Head of caudate nucleus (tissue), 42 donors: ENCODE measurements at regions not wholly inside any gene's neighbourhood (a gene's known extent, or its start where the extent isn't known, plus 50 kb on each side); places are given as distances from the start of the nearest gene placed in this dataset.

Experiments
- DNase-seq, 42 donors: peaks; one replicate each; pipeline versions ENCODE4 v3.0.0 to v3.0.0-alpha.2; 2020 to 2021; ENCODE audit warnings: mixed read lengths in 7 of 42
- intact Hi-C: fragments of 100-400 bp; cut with DNase I; formaldehyde crosslinking; loops from one replicate; pipeline ENCODE4 v1.15.0; 2022

DNA sequence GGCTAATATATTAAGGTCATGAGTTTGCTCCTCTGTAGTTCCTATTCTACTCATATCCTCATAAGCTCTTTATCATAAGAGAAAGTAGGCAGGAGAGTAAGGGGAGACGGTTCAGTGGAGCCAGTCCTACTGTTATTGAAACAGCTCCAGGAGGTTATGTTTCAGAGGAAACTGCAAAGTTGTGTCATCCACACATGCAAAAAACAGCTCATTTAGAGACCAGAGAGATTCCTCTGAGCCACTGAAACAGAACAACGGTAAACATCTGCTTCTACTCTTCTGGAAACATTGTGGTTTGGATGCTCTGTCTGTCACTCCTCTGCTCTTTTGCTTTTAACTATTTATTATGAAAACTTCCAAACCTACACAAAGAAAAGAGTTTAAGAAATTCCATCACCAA lies 66.3 kb upstream of the PPP2R5A start:
- intact Hi-C loops, result no loop called here

DNA sequence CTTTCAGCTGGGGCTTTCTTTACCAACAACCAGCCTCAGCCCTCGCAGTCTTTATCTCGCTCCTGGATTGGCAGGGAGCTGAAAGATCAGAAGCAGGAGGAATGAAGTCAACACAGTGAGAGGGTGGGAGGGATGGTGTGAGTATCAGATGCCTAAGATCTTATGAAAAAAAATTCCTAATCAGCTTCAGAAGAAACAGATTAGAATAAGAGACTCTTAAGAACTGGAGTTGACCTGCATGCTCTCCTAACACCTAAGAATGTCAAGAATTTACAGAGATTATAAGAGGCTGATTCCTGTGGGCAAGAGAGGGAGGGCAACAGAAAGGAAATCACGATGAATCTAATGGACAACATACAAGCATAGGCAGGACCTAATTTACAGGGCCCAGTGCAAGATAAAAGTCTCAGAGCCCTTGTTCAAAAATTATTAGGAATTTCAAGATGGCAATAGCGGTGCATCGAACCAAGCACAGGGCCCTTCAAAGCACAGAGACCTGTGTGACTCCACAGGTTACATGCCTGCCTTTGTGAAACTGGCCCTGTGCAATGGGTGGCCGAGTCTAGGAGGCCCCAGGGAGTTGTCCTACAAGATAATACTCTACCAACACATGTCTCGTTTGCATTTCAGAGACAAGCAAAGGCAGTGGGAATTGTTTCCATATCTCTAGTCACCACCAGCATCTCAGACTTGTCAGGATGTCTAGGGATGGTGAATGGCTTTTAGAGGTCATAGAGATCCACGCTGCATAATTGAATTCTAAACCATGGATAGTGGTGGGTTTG lies 65.3 kb upstream of the PPP2R5A start:
- intact Hi-C loops, result no loop called here
- no peak for DNase-seq

More for the DNA sequence above, 66.3 kb upstream of the PPP2R5A start:
- DNase-seq, result no peak

DNA sequence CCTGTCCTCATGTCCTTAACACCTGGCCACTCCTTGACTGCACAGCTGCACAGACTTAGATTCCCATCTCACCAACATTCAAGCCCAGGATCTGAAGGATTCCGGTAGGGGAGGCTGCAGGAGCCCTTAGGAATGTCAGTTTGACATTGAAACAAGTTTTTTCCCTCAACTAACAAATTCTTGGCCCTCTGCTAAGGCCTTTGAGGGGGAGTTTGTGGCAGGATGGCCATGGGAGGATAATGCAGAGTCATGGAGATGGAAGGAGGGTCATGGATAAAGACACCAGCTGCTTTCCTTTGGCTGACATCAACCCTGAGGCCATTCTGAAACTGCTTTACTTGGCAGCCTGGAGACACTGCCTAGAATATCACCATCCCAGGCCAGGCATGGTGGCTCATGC lies 63.4 kb upstream of the PPP2R5A start:
- DNase-seq, result no peak
- intact Hi-C loops, result no loop called here

DNA sequence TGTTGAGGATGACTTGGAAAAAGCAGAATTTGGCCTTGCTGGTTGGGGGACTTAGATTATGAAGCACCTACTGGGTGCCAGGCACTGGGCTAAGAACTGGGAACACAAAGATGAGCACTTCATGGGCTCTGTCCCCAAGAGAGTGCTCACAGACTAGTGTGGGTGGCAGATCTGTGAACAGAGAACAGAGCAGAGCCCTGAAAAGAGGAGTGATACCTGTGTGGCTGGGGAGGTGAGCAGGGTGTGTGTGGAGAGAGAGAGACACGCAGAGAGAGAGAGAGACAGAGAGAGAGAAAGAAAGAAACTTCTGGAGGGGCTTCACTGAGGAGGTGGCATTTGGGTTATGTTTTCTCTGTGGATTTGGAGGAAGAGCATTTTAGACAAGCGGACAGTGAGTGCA lies 61.1 kb upstream of the PPP2R5A start:
- DNase-seq, result no peak
- intact Hi-C loops, result no loop called here

DNA sequence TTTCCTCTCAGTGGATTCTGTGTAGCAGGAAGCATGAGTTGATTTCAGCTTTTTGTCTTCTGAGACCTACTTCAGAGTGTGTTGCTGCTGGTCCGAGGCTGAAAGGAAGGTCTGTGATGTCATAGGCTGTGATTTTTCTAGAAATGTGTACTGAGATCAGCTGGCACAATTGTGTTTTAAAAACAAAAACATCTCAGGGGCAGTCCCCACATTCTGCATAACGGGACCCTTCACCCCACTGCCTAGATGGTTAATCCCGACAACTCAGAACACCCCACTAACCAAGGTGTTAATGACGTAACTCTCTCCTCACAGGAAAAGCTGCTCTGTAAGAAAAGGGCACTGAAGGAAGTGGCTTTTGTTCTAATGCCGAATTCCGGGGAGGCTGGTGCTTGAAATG lies 59.8 kb upstream of the PPP2R5A start:
- DNase-seq, result no peak
- intact Hi-C loops, result no loop called here

DNA sequence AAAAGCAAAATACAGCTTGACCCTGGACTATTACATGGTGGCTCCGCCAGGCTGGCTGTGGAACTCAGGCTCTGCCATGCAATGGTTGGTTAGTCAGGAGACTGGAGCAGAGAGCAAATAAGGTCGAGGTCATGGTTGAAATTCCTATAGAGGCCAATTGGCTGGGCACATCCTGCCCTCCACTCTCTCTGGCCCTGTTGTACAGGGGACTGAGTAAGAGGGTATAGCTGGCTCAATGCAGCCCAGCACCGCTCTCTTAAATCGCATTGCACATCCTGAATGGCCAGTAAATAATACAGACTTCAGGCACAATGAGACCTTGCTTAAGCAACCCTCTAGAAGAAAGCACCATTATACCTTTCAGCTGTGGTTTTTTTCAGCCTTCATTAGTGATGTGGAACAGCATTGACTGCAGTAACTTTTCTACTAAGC lies 59.3 kb upstream of the PPP2R5A start:
- intact Hi-C loops, result no loop called here

DNA sequence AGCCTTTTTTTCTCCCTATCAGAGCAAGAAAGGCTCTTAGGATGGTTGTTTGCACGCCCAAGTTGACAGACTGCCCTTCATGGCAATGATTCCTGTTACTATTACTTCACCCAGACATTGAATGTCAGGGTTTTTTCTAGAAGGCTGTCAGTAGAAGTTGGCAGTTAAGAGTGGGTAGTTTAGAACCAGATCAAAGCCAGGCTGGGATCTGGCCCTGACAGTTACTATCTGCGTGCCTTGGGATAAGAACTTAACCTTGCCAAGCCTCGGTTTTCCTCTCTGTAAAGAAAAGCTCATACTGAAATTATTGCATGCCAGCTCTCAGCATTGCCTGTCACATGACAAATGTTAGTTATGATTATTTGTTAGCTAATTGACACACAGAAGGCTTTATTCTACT lies 58.7 kb upstream of the PPP2R5A start:
- intact Hi-C loops, result no loop called here
- DNase-seq, result no peak

More for the DNA sequence above, 59.3 kb upstream of the PPP2R5A start:
- no peak for DNase-seq

DNA sequence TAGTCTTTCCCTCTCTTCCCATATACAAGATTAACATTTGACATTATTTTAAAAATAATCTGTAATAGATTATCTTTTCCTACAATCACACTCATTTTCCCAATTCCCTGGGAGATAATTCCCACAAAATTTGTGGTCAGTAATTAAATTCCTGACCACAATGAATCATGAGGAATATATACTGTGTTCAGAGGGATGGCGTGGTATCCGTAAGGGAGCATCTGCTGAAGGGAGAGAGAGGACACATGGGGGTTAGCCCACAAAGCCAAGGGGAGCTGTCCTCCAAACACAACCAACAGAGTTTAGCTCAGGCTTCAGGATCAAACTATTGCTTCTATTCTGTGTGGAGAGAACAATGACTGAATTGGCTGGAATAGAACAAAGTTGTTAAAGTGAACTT lies 57.1 kb upstream of the PPP2R5A start:
- intact Hi-C loops, result no loop called here

DNA sequence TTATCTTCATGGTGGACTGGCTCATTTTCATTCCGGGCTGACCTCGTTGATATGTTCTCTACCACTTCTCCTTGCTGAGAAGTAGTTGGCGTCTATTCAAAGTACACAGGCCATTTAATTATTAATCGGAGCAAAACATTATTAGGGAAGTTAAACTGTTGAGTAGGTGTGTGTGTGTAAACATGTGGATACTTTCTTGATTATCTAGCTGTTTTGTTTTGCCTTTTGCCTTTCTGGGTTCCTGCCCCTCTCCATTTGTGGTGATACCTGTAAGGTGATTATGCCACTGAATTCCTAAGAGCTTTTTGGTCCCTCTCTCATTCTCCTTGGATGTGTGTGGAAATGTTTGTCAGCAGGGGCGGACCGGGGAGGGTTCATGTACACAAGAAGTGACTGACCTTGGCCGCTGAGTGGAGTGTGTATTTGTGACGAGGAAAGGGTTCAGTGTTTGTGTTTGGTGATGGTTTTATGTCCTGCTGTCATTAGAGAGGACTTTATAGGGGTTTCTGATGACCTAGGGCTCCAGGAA lies 56.6 kb upstream of the PPP2R5A start:
- no peak for DNase-seq

More for the DNA sequence above, 57.1 kb upstream of the PPP2R5A start:
- no peak for DNase-seq

DNA sequence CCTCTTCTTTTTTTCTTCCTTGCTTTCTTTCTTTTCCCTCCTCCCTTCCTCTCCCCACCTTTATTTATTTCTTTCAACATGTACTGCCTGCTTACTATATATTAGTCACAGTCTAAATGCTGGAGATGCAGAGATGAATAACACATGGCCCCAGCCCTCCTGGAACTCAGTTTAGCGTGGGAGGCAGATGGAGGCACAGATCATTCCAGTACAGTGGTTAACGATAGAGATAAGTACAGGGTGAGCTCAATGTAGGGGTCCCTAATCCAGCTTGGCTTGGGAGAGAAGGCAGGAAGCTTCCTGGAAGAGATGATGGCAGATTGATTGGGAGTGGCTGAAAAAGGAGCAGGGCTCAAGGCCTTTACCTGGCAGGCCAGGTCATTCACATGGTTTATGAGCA lies 55.6 kb upstream of the PPP2R5A start:
- no peak for DNase-seq
- intact Hi-C loops, result no loop called here

More for the DNA sequence above, 56.6 kb upstream of the PPP2R5A start:
- intact Hi-C loops, result no loop called here

DNA sequence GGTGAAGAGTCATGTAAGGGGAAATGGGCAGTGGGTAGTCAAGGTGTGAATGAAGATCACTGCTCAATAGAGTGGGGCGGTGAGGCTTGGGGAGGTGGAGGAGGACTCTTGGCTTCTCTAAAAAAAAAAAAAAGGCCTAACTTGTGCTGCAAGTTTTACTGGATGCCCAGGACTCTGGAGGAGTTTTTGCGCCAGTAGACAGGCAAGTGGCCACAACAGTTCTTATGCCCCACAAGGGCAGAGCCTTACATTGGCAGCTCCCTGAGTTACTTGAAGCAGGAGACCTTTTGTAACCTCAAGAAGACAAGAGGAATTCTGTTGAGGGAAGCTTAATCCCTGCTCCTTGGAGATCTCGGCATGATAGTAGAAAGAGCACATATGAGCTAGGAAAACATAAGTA lies 54.9 kb upstream of the PPP2R5A start:
- intact Hi-C loops, result no loop called here
- DNase-seq, result no peak

DNA sequence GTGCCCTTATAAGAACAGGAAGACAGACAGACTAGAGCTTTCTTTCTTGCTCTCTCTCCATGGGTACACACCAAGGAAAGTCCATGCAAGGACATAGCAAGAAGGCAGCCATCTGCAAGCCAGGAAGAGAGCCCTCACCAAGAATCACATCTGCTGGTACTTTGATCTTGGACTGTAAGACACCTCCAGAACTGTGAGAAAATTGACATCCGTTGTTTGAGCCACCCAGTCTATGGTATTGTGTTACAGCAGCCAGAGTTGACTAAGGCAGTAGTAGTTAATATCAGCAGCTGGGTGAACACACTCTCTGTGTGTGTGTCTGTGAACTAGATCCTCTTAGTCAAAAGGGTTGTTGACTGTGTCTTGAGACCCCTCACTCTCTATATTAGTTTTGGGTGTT lies 53.8 kb upstream of the PPP2R5A start:
- intact Hi-C loops, result no loop called here
- no peak for DNase-seq

DNA sequence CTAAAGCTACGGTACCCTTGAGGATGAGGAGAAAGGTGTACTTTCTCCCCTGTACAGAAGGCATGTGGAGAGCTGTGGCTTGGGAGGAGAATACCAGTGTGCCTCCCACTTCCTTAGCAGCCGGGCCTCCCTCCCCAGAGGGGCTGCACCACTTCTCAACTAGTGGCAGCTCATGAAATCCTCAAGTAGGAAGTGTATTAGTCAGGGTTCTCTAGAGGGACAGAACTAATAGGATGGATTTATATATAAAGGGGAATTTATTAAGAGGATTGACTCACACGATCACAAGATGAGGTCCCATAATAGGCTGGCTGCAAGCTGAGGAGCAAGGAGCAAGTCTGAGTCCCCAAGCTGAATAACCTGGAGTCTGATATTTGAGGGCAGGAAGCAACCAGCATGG lies 53.1 kb upstream of the PPP2R5A start:
- intact Hi-C loops, result no loop called here
- DNase-seq, result no peak

DNA sequence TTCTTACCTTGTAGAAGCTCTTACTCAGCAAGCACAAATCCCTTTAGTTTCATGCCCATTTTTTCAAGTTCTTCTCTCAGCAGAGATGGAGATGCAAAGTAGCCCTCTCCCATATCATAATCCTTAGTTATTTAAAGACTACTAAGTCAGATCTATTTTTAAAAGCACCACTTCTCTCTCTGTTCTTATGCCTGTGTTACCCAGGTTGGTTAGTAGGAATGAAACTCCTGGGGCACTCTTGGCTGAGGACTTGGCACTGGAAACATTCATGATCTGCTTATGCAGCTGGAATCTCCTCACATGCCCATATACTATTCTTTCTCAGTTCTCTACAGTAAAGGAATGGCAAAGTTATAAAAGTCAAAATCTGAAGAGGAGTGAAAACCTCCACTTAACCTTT lies 51.9 kb upstream of the PPP2R5A start:
- intact Hi-C loops, result no loop called here
- DNase-seq, result no peak

DNA sequence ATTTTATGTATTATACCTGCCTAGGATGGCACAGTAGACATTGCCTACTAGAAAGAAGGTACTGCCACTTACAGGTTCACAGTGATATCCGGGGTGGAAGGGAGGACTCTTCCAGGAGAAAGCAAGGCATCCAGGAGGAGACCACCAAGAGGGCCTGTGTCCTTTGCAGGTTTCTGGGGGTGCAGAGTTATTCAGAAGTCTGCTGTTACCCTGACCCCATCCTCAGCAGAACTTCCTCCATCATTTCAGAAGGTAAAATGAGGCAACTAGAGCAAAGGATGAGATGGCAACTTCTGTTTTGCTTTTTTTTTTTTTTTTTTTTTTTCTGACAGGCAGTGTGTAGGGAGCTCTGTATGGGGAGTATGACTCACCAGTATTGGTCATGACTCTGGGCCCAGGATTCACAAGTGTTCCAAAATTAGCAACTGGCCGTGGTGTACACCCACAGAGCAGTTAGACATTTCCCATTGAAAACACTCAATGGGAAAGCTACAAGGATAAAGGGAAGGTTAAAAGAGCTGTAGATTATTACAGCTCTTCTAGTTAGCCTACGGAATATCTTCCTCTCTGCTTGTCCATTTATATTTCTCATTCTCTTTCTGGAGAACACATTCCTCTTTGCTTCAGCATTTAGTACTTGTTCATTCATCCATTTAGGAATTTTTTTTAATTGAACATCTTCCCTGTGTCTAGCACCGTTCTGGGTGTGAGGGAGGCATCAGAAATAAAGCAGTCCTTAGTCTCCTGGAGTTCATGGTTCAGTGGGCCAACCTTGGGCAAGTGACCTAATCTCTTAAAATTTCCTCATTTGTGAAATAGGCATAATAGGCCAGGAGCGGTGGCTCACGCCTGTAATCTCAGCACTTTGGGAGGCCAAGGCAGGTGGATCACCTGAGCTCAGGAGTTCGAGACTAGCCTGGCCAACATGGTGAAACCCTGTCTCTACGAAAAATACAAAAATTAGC lies 50.5 kb upstream of the PPP2R5A start:
- peak in 25 of 42 donors; percentile 10 to 81 (median 28) for DNase-seq
- intact Hi-C loops, result no loop called here
